Right lobe of liver (tissue), 6 donors: ENCODE measurements at regions not wholly inside any gene's neighbourhood (a gene's known extent, or its start where the extent isn't known, plus 50 kb on each side); places are given as distances from the start of the nearest gene placed in this dataset.

ENCODE experiments used
- ATAC-seq, 4 donors: fragments of 200-7000 bp; cut with Tn5 transposase; one replicate each; pipeline ENCODE4 v1.9.1; 2020; ENCODE audit warnings: mild to moderate bottlenecking in 4 of 4, moderate library complexity in 4 of 4
- DNase-seq, 3 donors: peaks; one replicate each; pipeline ENCODE4 v3.0.0-alpha.2; 2020
- H3K27ac ChIP-seq, 3 donors: fragments of 200-600 bp; one replicate each; pipeline ENCODE4 v1.8.0; 2022
- H3K27me3 ChIP-seq, 2 donors: fragments of 200-600 bp; one replicate each; pipeline ENCODE4 v1.8.0; 2022
- H3K36me3 ChIP-seq, 4 donors: fragments of 200-600 bp; sonication (generic) in 1 of 4; one replicate each; pipeline versions ENCODE4 v1.5.1 to v1.8.0; 2017 to 2022; ENCODE audit warnings: control low read depth in 1 of 4
- H3K4me1 ChIP-seq, 4 donors: fragments of 200-600 bp; sonication (generic) in 1 of 4; one replicate each; pipeline versions ENCODE4 v1.5.1 to v1.8.0; 2017 to 2022; ENCODE audit warnings: control low read depth in 1 of 4
- H3K4me3 ChIP-seq, 3 donors: fragments of 200-600 bp; one replicate each; pipeline ENCODE4 v1.8.0; 2022
- H3K9me3 ChIP-seq, 4 donors: fragments of 200-600 bp; sonication (generic) in 1 of 4; one replicate each; pipeline versions ENCODE4 v1.5.1 to v1.8.0; 2017 to 2022; ENCODE audit warnings: control low read depth in 1 of 4
- CTCF ChIP-seq, 4 donors: fragments of 200-600 bp in 3 of 4; fragments of 450-650 bp in 1 of 4; IDR thresholded peaks; one replicate each; pipeline versions ENCODE4 v1.5.1 to v1.8.0; 2016 to 2022; ENCODE audit warnings: antibody characterized with exemption in 4 of 4, mild to moderate bottlenecking in 2 of 4
- POLR2A ChIP-seq: fragments of 450-650 bp; IDR thresholded peaks from one replicate; pipeline ENCODE4 v1.6.1; 2017; ENCODE audit warnings: antibody characterized with exemption, mild to moderate bottlenecking
- WGBS: methylation state at CpG from one replicate; pipeline ENCODE4 v1.1.6; 2018; ENCODE audit warnings: low coverage, low lambda C conversion rate; ENCODE audit not compliant: insufficient coverage; ENCODE audit errors: missing lambda C conversion rate; 5-methylcytosine and 5-hydroxymethylcytosine counted together
- intact Hi-C, 2 donors: fragments of 100-400 bp; cut with DNase I; formaldehyde crosslinking; loops; one replicate each; pipeline versions ENCODE4 v1.11.2 to v1.14.1; 2022
- donor health status: DM: no; HTN: yes; CAD: no.
- donor health status: DM: no; HTN: no; CAD: no.
- donor health status: DM: no; HTN: no; CAD: no.
- donor health status: DM: no; HTN: yes; CAD: no.
- donor health status: DM: no; HTN: yes; CAD: no.

GRCh38 chr4:125481334-125482045 lies 166.7 kb downstream of the FAT4 start:
- no peak for ATAC-seq
- no peaks in the 10 kb centered on the region for H3K4me1 ChIP-seq
- WGBS = 87% methylated on average over 9 of the region's 9 CpGs
- no peaks in the 10 kb centered on the region for H3K36me3 ChIP-seq
- no peaks in the 10 kb centered on the region for H3K9me3 ChIP-seq
- H3K27ac ChIP-seq = no peak overlapping the region
- DNase-seq = no peak
- intact Hi-C loops = no loop called here
- H3K27me3 ChIP-seq = no peaks in the 10 kb centered on the region
- TF ChIP-seq CTCF (IDR thresholded peaks at IDR 0.05) = no peak
- no peak overlapping the region for H3K4me3 ChIP-seq

- Histone ChIP-seq H3K4me3 (no peak overlapping the region), H3K36me3 (peaks cover 0 to 7% (median 0%) of the 10 kb centered on the region in 4 donors), H3K27ac (no peak overlapping the region), H3K4me1 (no peaks in the 10 kb centered on the region), H3K27me3 (no peaks in the 10 kb centered on the region), H3K9me3 (no peaks in the 10 kb centered on the region)
- ATAC-seq = no peak
- WGBS = 100% methylated on average over 3 of the region's 3 CpGs
- no peak for DNase-seq
- intact Hi-C loops = no loop called here
- TF ChIP-seq POLR2A (no peak), CTCF (IDR thresholded peaks at IDR 0.05) (no peak)
Measured at GRCh38 chr4:125482822-125483221, 168.1 kb downstream of the FAT4 start.

GRCh38 chr4:125483278-125483677 lies 168.5 kb downstream of the FAT4 start:
- Histone ChIP-seq H3K9me3 (no peaks in the 10 kb centered on the region), H3K36me3 (peaks cover 0 to 7% (median 0%) of the 10 kb centered on the region in 4 donors), H3K27me3 (no peaks in the 10 kb centered on the region), H3K27ac (no peak overlapping the region), H3K4me1 (no peaks in the 10 kb centered on the region), H3K4me3 (no peak overlapping the region)
- DNase-seq (no peak), ATAC-seq (no peak)
- intact Hi-C loops = no loop called here
- no peak for TF ChIP-seq POLR2A
- TF ChIP-seq CTCF (IDR thresholded peaks at IDR 0.05) = no peak
- 88% methylated on average over 3 of the region's 3 CpGs for WGBS

- no peak for DNase-seq
- Histone ChIP-seq H3K4me1 (no peaks in the 10 kb centered on the region), H3K27ac (no peak overlapping the region), H3K9me3 (no peaks in the 10 kb centered on the region), H3K27me3 (no peaks in the 10 kb centered on the region), H3K4me3 (no peak overlapping the region), H3K36me3 (peaks cover 0 to 7% (median 0%) of the 10 kb centered on the region in 4 donors)
- no peak for ATAC-seq
- intact Hi-C loops = no loop called here
- TF ChIP-seq CTCF (IDR thresholded peaks at IDR 0.05) = no peak
- no peak for TF ChIP-seq POLR2A
- 100% methylated on average over 1 of the region's 3 CpGs for WGBS
Measured at GRCh38 chr4:125484912-125485311, 170.2 kb downstream of the FAT4 start.
